OCI-LY1 (cell line): ENCODE measurements at regions not wholly inside any gene's neighbourhood (a gene's known extent, or its start where the extent isn't known, plus 50 kb on each side); places are given as distances from the start of the nearest gene placed in this dataset.

Experiments
- H2AFZ ChIP-seq: fragments of 200-600 bp; sonication (generic), shearing (Covaris generic); 2 replicates; pipeline ENCODE4 v1.6.0; 2014; ENCODE audit warnings: antibody characterized with exemption, mild to moderate bottlenecking, low read length
- H3F3A ChIP-seq: fragments of 200-600 bp; sonication (generic), shearing (Covaris generic); 2 replicates; pipeline ENCODE4 v1.6.0; 2014; ENCODE audit warnings: mild to moderate bottlenecking, antibody characterized with exemption, low read length, moderate library complexity; ENCODE audit not compliant: insufficient read depth
- H3K27ac ChIP-seq: fragments of 200-600 bp; sonication (generic); 2 replicates; pipeline ENCODE4 v1.5.1; 2014; ENCODE audit warnings: low read length, mixed run types, mild to moderate bottlenecking, low read depth; ENCODE audit not compliant: poor library complexity, severe bottlenecking
- H3K27me3 ChIP-seq: fragments of 200-600 bp; sonication (generic); 2 replicates; pipeline ENCODE4 v1.6.0; 2014; ENCODE audit warnings: antibody characterized with exemption, mild to moderate bottlenecking, low read length, moderate library complexity; ENCODE audit not compliant: insufficient read depth
- H3K36me3 ChIP-seq: fragments of 200-600 bp; sonication (generic); 2 replicates; pipeline ENCODE4 v1.6.1; 2014; ENCODE audit warnings: mild to moderate bottlenecking, antibody characterized with exemption, low read length, moderate library complexity, mixed read lengths; ENCODE audit not compliant: insufficient read depth
- H3K4me1 ChIP-seq: fragments of 200-600 bp; sonication (generic); 2 replicates; pipeline ENCODE4 v1.5.1; 2014; ENCODE audit warnings: mild to moderate bottlenecking, low read length, moderate library complexity; ENCODE audit not compliant: insufficient read depth, severe bottlenecking
- H3K4me2 ChIP-seq: fragments of 200-600 bp; sonication (generic), shearing (Covaris generic); 2 replicates; pipeline ENCODE4 v1.6.1; 2014; ENCODE audit warnings: low read length
- H3K4me3 ChIP-seq: fragments of 200-600 bp; sonication (generic); 2 replicates; pipeline ENCODE4 v1.5.1; 2014; ENCODE audit warnings: low read length, low read depth, mild to moderate bottlenecking, mixed read lengths; ENCODE audit not compliant: poor library complexity, severe bottlenecking
- H3K79me2 ChIP-seq: fragments of 200-600 bp; shearing (Covaris generic); 2 replicates; pipeline ENCODE4 v1.6.1; 2016; ENCODE audit warnings: mixed run types, low read length, mixed read lengths; ENCODE audit not compliant: insufficient read depth
- H3K9ac ChIP-seq: fragments of 200-600 bp; sonication (generic), shearing (Covaris generic); 2 replicates; pipeline ENCODE4 v1.6.1; 2014; ENCODE audit warnings: mild to moderate bottlenecking, low read length, mixed read lengths
- H3K9me2 ChIP-seq: fragments of 200-600 bp; sonication (generic), shearing (Covaris generic); 2 replicates; pipeline ENCODE4 v1.6.1; 2014; ENCODE audit warnings: low read depth, mild to moderate bottlenecking, low read length, mixed read lengths
- H3K9me3 ChIP-seq: fragments of 200-600 bp; shearing (Covaris generic); 2 replicates; pipeline ENCODE4 v1.6.1; 2014; ENCODE audit warnings: low read length, mixed read lengths
- H4K20me1 ChIP-seq: fragments of 200-600 bp; sonication (generic), shearing (Covaris generic); 2 replicates; pipeline ENCODE4 v1.6.0; 2016; ENCODE audit warnings: mild to moderate bottlenecking, low read length; ENCODE audit not compliant: insufficient read depth
- CTCF ChIP-seq: fragments of 200-600 bp; sonication (generic), shearing (Covaris generic); IDR thresholded peaks from 2 replicates; pipeline ENCODE4 v1.5.1; 2017; ENCODE audit warnings: mild to moderate bottlenecking, antibody characterized with exemption, low read length, moderate library complexity, mixed read lengths
- EZH2 ChIP-seq: fragments of 200-600 bp; sonication (generic), shearing (Covaris generic); IDR thresholded peaks from 2 replicates; pipeline ENCODE4 v1.8.0; 2017; ENCODE audit warnings: borderline replicate concordance, mixed run types, mild to moderate bottlenecking, antibody characterized with exemption, low read length, moderate library complexity, mixed read lengths

GRCh38 chrX:567891-568290, 62.7 kb upstream of the SHOX start:
- no peaks in the 10 kb centered on the region for H3K9me3 ChIP-seq
- no peak overlapping the region for H3K4me3 ChIP-seq
- no peak overlapping the region for H3K4me2 ChIP-seq
- no peak overlapping the region for H2AFZ ChIP-seq
- no peak for TF ChIP-seq CTCF
- no peaks in the 10 kb centered on the region for H3F3A ChIP-seq
- no peaks in the 10 kb centered on the region for H3K27me3 ChIP-seq
- no peaks in the 10 kb centered on the region for H3K36me3 ChIP-seq
- H3K4me1 ChIP-seq: no peaks in the 10 kb centered on the region
- no peaks in the 10 kb centered on the region for H4K20me1 ChIP-seq
- no peak overlapping the region for H3K27ac ChIP-seq
- H3K79me2 ChIP-seq: no peaks in the 10 kb centered on the region
- H3K9me2 ChIP-seq: no peaks in the 10 kb centered on the region
- no peak overlapping the region for H3K9ac ChIP-seq

- Histone ChIP-seq H3K9ac (no peak overlapping the region), H3K79me2 (no peaks in the 10 kb centered on the region), H3K4me3 (no peak overlapping the region), H4K20me1 (no peaks in the 10 kb centered on the region), H3K27ac (no peak overlapping the region), H2AFZ (no peak overlapping the region), H3K4me2 (no peak overlapping the region), H3F3A (no peaks in the 10 kb centered on the region), H3K4me1 (no peaks in the 10 kb centered on the region), H3K36me3 (no peaks in the 10 kb centered on the region), H3K9me2 (no peaks in the 10 kb centered on the region), H3K27me3 (no peaks in the 10 kb centered on the region), H3K9me3 (no peaks in the 10 kb centered on the region)
- TF ChIP-seq EZH2 (no peak), CTCF (no peak)
Observed at GRCh38 chrX:568311-568710, 62.3 kb upstream of the SHOX start.

- TF ChIP-seq EZH2 (no peak), CTCF (no peak)
- Histone ChIP-seq H4K20me1 (no peaks in the 10 kb centered on the region), H3K79me2 (no peaks in the 10 kb centered on the region), H3K9me2 (no peaks in the 10 kb centered on the region), H3K9ac (no peak overlapping the region), H2AFZ (no peak overlapping the region), H3K36me3 (no peaks in the 10 kb centered on the region), H3F3A (no peaks in the 10 kb centered on the region), H3K27me3 (no peaks in the 10 kb centered on the region), H3K27ac (no peak overlapping the region), H3K4me3 (no peak overlapping the region), H3K9me3 (no peaks in the 10 kb centered on the region), H3K4me2 (no peak overlapping the region), H3K4me1 (no peaks in the 10 kb centered on the region)
Observed at GRCh38 chrX:572538-573124, 58.0 kb upstream of the SHOX start.
